Colonic mucosa (tissue), 4 donors: ENCODE measurements at regions not wholly inside any gene's neighbourhood (a gene's known extent, or its start where the extent isn't known, plus 50 kb on each side); places are given as distances from the start of the nearest gene placed in this dataset.

ENCODE experiments used
- DNase-seq: peaks from one replicate; pipeline ENCODE4 v3.0.0-alpha.2; 2020
- H3K27ac ChIP-seq: fragments of 200-600 bp; one replicate; pipeline ENCODE4 v1.8.0; 2021
- H3K27me3 ChIP-seq: fragments of 200-600 bp; one replicate; pipeline ENCODE4 v1.8.0; 2021
- H3K36me3 ChIP-seq: fragments of 200-600 bp; one replicate; pipeline ENCODE4 v1.8.0; 2021
- H3K4me1 ChIP-seq: fragments of 200-600 bp; one replicate; pipeline ENCODE4 v1.8.0; 2021; ENCODE audit warnings: mild to moderate bottlenecking
- H3K4me3 ChIP-seq: fragments of 200-600 bp; one replicate; pipeline ENCODE4 v1.8.0; 2021
- H3K9ac ChIP-seq, 2 donors: one replicate each; pipeline ENCODE4 v1.7.0; 2013; ENCODE audit warnings: control low read depth in 2 of 2, low read depth in 2 of 2, low read length in 2 of 2
- H3K9me3 ChIP-seq: fragments of 200-600 bp; one replicate; pipeline ENCODE4 v1.8.0; 2021
- CTCF ChIP-seq: fragments of 200-600 bp; IDR thresholded peaks from one replicate; pipeline ENCODE4 v1.8.0; 2022; ENCODE audit warnings: antibody characterized with exemption, mild to moderate bottlenecking
- intact Hi-C: fragments of 100-400 bp; cut with DNase I; formaldehyde crosslinking; loops from one replicate; pipeline ENCODE4 v1.14.1; 2022
- donor health status: healthy.
- donor health status: DM: no; HTN: no; CAD: no.
- donor health status: DM: no; HTN: no; CAD: no.

- no peaks in the 10 kb centered on the region for H3K36me3 ChIP-seq
- intact Hi-C loops = no loop called here
- H3K9me3 ChIP-seq = no peaks in the 10 kb centered on the region
- no peak overlapping the region for H3K4me3 ChIP-seq
- H3K27me3 ChIP-seq = no peaks in the 10 kb centered on the region
- H3K27ac ChIP-seq = no peak overlapping the region
- no peak for DNase-seq
- no peak overlapping the region for H3K9ac ChIP-seq
- TF ChIP-seq CTCF = no peak
- H3K4me1 ChIP-seq = no peaks in the 10 kb centered on the region
These were observed 163.9 kb upstream of the KIT start for GRCh38 chr4:54493862-54494261.

- DNase-seq = no peak
- H3K36me3 ChIP-seq = no peaks in the 10 kb centered on the region
- H3K27ac ChIP-seq = no peak overlapping the region
- H3K9me3 ChIP-seq = no peaks in the 10 kb centered on the region
- no peak for TF ChIP-seq CTCF
- H3K27me3 ChIP-seq = no peaks in the 10 kb centered on the region
- H3K9ac ChIP-seq = no peak overlapping the region
- no peaks in the 10 kb centered on the region for H3K4me1 ChIP-seq
- H3K4me3 ChIP-seq = no peak overlapping the region
- intact Hi-C loops = no loop called here
These were observed 162.7 kb upstream of the KIT start for GRCh38 chr4:54495091-54495490.

- no peaks in the 10 kb centered on the region for H3K27me3 ChIP-seq
- TF ChIP-seq CTCF = no peak
- intact Hi-C loops = no loop called here
These were observed 162.1 kb upstream of the KIT start for GRCh38 chr4:54495641-54496040.

GRCh38 chr4:54496412-54496811, 161.3 kb upstream of the KIT start:
- Histone ChIP-seq H3K36me3 (no peaks in the 10 kb centered on the region), H3K4me1 (no peaks in the 10 kb centered on the region), H3K9me3 (no peaks in the 10 kb centered on the region), H3K4me3 (no peak overlapping the region), H3K27me3 (no peaks in the 10 kb centered on the region), H3K27ac (no peak overlapping the region), H3K9ac (no peak overlapping the region)
- TF ChIP-seq CTCF = no peak
- intact Hi-C loops = no loop called here
- no peak for DNase-seq

More at GRCh38 chr4:54495641-54496040, 162.1 kb upstream of the KIT start:
- no peak overlapping the region for H3K27ac ChIP-seq
- H3K9ac ChIP-seq = no peak overlapping the region
- no peaks in the 10 kb centered on the region for H3K9me3 ChIP-seq
- no peak for DNase-seq
- H3K4me3 ChIP-seq = no peak overlapping the region
- no peaks in the 10 kb centered on the region for H3K36me3 ChIP-seq
- H3K4me1 ChIP-seq = no peaks in the 10 kb centered on the region

GRCh38 chr4:54497947-54498346, 159.8 kb upstream of the KIT start:
- Histone ChIP-seq H3K4me1 (no peaks in the 10 kb centered on the region), H3K9me3 (no peaks in the 10 kb centered on the region), H3K4me3 (no peak overlapping the region), H3K36me3 (no peaks in the 10 kb centered on the region), H3K27me3 (no peaks in the 10 kb centered on the region), H3K27ac (no peak overlapping the region), H3K9ac (no peak overlapping the region)
- no peak for TF ChIP-seq CTCF
- no peak for DNase-seq
- intact Hi-C loops = no loop called here

GRCh38 chr4:54498661-54499111, 159.1 kb upstream of the KIT start:
- Histone ChIP-seq H3K27me3 (no peaks in the 10 kb centered on the region), H3K9me3 (no peaks in the 10 kb centered on the region), H3K36me3 (no peaks in the 10 kb centered on the region), H3K4me1 (no peaks in the 10 kb centered on the region), H3K9ac (no peak overlapping the region), H3K4me3 (no peak overlapping the region), H3K27ac (no peak overlapping the region)
- intact Hi-C loops = no loop called here
- TF ChIP-seq CTCF = no peak
- DNase-seq = no peak
